ENCODE measurements at regions not wholly inside any gene's neighbourhood (a gene's known extent, or its start where the extent isn't known, plus 50 kb on each side); places are given as distances from the start of the nearest gene placed in this dataset.
"Not testable (repeated sequence)": the region's sequence is repeated elsewhere in the genome, so short reads cannot be mapped to it uniquely, and the experiment has no call there.

DNA sequence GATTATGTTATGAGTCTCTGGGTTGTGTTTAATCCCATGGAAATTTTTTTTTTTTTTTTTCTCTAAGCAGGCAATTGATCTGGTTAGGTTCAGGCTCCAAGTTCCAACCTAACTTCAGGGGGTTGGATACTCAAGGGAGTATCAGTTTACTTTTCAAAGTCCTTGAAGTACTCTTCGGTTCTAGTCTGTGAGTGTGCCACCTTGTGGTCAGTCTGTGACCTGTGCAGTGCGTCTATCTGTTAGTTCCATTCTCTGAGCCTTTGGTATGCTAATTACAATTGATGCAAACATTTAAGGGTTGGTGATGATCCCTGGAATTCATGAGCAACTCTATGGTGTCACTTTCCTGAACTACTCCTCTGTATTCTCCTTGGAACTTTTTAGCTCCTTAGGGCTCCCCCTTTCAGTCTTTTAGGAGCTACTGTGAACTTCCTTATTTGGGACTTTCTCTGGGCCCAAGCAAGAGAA lies 342.0 kb downstream of the SOX4 start:
- DNase-seq: peak; percentile 4

GRCh38 chr6:21937466-21937865 lies 343.9 kb downstream of the SOX4 start:
- no peak for DNase-seq

DNA sequence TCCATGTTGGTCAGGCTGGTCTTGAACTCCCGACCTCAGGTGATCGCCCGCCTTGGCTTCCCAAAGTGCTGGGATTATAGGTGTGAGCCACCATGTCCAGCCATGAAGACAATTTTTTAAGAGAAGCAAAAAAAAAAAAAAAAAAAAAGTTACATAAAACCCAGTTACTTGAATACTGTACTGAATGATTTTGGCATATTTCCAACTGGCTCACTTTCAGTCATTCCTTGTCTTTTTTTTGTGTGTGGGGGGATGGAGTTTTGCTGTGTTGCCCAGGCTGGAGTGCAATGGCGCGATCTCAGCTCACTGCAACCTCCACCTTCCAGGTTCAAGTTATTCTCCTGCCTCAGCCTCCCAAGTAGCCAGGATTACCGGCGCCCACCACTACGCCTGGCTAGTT lies 345.5 kb downstream of the SOX4 start:
- DNase-seq: not testable (repeated sequence)

DNA sequence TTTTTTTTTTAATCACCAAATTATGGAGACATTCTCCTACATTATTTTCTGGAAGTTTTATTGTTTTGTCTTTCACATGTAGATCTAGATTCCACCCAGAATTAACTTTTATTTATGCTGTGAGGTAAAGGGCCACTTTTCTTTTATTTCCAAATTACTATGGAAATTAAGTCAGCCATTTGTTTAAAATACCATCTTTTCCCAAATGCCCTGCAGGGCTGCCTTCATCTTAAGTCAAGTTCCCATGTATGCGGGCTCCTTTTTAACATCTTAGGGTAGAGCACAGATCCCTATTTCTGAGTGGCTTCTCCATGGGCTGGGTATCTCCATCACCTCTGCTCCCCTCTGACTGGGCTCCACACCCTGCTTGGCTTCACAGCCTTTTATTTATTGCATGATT lies 348.4 kb downstream of the SOX4 start:
- no peak for DNase-seq

DNA sequence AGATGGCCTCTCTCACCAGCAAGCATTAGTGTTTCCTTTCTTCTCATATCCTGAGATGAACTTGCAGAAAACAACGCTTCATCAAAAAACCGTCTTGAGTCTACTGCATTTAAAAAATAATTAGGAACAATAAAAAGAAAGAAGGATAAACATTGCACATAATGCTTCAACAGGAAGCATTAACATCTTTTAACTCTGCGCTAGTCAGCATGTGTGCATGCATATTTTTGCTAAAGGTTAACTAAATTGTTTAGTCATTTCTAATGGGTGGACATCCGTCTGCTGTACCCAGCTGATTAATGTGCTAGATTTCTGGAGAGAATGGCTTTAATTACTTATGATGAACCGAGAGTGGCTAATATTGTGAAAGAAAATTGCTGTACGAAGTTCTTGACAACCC lies 349.3 kb downstream of the SOX4 start:
- DNase-seq: no peak

DNA sequence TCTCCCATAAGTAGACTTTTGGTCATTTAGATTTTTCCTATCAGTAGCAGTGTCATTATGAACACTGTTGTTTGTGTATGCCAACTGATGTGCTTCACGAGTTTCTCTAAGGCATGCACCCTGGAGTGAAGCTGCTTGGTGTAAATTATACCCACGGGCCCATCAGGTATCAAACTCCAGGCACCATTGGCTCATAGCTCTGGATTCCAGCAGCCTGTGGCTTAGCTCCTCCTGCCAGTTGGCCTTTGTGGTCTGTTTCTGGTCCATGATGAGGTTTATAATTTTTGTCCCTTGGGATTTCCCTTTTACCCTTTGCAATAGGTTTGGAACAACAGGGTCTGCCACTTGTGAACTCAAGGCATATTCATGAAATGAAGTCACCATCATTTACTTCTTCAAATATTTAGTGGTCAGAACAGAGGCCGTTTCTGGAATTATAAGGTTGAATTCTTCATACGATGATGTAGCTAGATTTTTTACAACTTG lies 350.5 kb downstream of the PRL start:
- no peak for DNase-seq

DNA sequence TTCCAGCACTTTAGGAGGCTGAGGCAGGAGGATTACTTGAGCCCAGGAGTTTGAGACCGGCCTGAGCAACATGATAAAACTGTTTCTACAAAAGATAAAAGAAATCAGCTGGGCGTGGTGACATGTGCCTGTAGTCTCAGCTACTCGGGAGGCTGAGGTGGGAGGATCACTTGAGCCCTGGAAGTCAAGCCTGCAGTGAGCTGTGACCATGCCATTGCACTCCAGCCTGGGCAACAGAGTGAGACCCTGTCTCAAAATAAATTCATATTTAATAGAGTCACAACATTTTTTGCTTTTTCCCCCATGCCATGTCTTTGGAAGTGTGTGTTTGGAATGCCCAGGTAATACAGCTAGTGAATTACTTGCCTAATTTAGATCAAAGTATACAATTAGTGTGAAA lies 349.6 kb downstream of the PRL start:
- not testable (repeated sequence) for DNase-seq

GRCh38 chr6:21947731-21948386 lies 349.0 kb downstream of the PRL start:
- no peak for DNase-seq

DNA sequence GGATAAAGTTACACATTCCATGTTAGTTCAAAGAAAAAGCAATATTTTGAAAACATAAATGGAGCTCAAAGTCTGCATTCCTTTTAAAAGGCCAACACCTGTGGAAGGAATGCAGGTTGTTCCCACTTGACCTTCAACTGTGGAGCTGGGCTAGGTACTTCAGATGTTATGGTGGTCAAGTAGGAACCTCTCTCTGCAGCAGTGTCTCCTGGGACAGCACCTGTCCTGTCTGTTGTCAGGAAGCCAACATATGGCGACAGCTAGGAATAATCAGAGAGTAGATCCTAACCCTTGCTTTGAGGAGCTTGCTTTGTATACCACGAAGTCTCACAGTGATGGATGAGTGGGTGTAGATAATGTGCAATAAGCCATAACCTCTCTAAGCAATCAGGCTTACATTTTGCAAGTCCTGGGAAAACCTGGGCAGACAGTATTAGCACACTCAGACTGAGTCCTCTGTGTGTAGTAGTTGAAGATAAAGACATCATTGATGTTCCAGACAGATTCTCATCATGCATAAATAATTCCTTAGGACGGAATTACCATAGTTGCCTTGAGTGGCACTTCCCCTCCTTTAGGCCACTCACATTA lies 347.5 kb downstream of the PRL start:
- DNase-seq: no peak

- no peak for DNase-seq
Observed at GRCh38 chr6:21952367-21952766, 344.5 kb downstream of the PRL start.

DNA sequence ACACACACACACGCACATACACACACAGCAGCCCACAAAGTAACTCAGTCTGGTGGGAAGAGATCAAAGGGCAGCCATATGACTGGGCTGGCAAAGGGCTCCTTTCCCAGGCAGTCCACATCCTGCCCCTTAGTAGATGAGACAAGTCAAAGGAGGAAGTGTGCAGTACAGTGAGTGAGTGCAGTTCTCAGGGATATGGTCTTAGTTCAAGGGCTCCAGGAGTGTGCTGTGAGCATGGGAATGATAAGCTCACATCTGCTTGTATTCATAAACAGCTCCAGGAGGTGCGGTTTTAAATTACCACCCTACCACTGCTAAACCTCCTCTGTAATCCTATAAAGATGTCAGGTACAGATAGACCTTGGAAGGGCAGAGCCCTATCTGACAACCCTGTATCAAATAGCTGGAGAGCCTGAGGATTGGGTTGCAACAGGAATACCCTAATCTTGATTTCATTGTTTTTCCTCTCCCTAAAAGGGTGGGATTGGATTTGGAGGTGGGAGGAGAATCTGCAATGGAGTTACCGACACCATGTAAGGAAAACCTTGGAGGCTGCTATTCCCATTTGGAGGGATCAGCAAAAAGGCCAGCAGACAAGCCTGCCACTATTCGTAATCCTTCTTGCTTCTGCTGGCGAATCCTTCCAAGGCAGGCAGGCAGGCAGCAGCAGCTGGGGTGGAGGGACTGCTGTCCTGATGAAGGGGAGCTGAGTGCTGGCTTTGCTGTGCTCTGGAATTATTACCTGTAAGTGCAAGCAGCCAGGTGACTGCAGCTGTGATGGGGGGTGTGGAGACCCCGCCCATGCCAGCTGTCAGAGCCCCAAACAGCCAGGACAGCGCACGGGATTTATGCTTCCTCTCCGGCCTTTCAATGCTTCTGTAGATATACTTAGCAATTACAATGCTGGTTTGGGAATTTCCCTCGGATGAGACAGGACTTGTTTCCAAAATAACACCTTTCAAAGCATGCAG lies 342.7 kb downstream of the PRL start:
- no peak for DNase-seq

DNA sequence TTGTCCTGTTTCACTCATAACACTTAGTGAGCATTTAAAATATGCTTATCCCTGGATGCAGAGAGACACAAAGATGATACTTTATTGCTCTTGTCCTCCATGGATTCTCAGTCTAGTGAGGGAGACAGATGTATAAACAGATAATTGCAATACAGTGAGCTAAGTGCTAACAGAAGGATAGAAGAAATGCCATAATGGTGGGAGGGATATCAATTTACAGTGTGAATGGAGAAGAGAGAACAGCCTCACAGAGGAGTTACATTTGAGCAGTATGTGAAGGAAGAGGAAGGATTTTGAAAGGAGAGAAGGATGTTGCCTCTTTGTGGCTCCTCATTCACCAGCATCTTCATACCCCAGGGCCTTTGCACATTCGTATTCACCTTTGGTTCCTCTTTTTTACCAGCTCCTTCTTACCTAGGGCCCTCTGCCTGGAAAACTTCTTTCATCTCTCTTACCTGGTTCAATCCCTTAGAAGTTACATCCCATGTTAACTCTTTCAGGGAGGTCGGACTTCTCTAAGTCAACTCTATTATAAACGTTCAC lies 341.7 kb downstream of the PRL start:
- DNase-seq: no peak

DNA sequence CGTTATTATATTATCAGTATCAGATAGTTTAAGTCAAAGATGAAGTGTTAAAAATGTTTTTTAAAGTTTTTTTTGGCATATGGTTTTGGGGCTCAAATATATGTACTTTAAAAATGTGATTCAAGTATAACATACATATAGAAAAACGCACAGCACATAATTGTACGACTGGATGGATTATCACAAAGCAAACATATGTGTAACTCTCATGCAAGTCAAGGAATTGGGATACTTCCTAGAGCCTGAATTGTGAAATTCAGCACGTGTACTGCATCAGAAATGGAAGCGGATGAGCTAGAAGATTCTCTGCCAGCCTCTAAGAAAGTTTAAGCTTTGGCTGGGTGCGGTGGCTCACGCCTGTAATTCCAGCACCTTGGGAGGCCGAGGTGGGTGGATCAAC lies 340.9 kb downstream of the PRL start:
- no peak for DNase-seq

- DNase-seq: no peak
Observed at GRCh38 chr6:21958428-21958827, 338.4 kb downstream of the PRL start.

DNA sequence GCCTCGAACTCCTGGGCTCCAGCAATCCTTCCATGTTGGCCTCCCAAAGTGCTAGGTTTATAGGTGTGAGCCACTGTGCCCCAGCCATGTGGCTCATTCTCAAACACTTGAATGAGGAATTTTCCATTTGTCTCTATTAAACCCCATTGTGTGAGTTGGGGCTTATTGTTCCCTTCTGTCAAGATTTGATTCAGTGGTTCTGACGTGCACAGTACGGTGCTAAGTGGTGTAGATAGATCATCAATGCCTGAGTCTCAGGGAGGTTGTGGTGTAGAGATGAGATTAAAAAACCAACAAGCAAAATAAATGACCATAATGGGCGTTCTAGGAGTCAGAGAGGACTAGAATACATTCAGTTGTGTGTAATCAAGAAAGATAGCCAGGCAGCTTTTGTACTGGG lies 335.6 kb downstream of the PRL start:
- DNase-seq: no peak

DNA sequence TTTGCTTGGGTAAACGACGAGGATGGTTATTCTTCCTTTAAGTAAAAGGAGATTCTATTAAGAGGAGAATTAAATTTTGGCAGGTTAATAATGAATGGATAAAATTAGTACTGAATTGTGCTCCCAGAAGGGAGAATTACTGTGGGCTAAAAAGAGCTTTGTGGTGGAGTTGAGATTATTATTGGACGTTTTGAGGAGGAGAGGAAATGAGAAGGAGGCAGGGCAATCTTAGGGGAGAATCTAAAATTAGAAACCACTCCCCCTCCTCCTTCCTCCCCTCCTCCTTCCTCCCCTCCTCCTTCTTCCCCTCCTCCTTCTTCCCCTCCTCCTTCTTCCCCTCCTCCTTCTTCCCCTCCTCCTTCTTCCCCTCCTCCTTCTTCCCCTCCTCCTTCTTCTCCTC lies 331.8 kb downstream of the PRL start:
- no peak for DNase-seq

DNA sequence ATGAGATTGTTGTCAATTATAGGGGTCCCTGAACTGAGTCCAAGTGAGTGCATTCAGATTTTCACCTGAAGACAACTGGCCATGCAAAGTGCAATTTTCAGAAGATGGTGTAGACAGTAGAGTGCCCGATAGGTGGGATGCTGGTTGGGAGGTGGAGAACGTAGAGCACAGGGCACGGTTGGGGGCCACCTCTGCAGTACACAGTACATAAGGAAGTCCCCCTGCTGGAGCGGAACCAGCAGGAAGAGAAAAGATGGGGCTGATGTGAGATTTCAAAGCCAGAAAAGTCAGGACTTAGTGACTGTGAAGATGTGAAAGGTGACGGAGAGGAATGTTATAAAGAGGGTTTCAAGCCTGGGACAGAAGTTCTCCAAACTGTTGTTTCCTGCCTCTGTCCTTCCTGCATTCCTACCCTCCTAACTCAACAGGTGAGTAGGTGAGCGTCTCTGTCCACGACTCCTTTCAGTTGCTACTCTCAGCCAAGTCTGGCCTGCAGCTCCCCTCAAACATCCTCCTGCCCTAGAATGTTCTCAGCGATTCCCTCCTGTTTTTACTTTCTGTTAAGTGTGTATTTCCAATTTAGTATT lies 330.8 kb downstream of the PRL start:
- no peak for DNase-seq

DNA sequence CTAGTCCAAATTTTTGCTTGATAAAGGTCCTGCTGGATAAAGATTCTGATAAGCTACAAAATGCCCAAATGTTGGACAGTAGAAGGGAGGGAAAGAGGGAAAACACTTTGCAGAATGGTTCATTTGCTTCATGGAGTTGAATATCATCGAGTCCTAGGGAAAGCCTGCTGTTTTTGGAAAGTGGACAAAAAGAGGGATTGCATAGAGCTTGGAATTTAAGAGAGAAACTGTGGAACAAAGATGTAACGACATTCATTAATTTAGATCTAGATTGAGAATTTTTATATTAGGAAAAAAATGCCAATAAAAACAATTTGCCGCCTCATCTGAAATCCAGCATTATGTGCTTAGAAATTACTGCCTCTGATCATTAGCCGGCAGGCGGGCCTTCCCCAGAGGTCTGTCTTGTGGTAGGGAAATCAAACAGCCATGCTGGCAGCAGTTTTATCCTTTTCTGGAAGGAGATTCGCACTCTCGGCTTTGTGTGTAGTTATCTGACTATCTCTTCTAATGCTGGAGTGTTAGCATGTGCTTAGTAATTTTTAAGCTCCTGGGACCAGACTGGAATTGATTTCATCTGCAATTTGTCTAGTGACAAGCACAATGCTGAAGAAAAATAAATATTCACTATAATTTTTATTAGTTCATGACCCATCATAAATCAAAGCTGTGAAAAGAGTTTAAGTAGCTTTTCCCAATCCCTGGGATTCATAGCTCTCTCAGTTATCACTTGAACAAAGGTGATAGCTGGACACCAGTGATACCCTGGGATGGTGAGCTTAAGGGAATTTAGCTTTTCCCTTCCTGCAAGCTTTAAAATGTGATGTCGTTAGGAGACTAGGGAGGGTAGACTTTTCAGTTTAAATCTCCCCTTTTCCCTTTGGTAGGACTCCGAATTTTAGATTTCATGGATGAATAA lies 329.5 kb downstream of the PRL start:
- no peak for DNase-seq

DNA sequence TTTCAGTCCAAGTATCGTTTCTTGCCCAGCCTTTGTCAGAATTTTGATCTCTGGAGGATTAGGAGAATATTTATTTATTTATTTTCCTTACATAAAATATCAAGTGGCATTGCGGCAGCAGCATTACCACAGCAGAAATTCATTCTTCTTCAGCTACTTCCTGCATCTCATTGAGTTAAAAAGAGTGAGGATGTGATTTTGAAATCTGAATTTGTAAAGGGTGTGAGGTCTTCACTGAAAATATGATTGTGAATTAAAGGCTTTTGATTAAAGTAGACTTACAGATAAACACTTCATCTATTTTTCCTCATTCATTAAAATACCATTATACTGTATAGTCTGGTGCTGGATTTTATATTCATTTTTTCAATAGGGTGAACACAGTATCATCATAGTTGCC lies 328.4 kb downstream of the PRL start:
- no peak for DNase-seq

DNA sequence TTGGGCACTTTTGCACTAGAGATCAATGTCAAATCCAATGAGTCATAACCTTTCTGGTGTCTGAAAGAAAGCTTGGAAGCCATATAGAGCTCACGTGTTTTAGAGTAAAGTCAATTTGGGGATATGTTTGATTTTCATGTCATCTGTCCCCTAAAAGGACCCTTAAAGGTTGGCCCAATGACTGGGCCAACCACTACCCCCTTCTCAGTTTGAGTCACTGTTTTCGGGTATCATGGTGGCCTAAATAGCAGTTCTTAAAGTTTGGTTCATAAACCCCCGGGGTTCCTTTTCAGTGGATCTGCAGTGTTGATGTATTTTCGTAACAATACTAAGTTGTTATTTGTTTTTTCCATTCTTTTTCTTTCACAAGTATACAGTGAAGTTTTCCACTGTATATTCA lies 327.6 kb downstream of the PRL start:
- DNase-seq: no peak

DNA sequence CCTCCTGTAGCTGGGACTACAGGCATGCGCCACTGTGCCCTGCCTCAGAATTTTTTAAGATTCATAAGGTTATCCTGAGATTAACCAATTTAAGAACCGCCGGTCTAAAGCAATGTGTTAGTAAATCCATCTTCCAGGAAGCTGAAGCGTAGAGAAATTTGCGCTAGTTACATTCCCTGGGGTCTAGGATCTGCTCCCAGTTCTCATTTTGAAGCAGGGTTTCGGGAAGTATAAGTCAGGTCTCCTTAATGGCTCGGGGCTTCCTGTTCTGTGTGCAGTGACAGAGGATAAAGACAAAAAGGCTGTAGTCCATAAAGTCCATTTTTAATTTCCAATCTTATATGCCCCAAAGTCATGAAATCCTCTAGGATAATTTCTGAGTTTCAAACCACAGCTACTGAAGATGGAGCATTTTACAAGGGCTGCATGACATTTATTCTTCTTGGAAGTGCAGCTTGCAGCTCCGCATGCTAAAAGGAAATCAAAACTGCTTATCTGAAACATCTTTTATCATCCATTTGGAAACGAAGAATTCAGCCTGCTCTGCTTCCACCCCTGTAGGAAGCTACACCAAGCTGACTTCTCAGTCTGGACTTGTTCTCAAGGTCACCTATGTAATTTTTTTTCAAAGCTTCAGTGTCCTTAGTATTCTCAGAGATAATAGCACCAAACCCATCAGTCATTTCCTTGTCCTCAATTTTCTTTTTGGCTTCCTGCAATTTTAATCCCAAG lies 326.1 kb downstream of the PRL start:
- no peak for DNase-seq

Data from CD4-positive, alpha-beta T cell treated with Interleukin-10 for 1 hour (primary cell).